Tibial nerve (tissue), 4 donors: ENCODE measurements at regions not wholly inside any gene's neighbourhood (a gene's known extent, or its start where the extent isn't known, plus 50 kb on each side); places are given as distances from the start of the nearest gene placed in this dataset.

Experiments used
- DNase-seq, 2 donors: peaks; one replicate each; pipeline ENCODE4 v3.0.0-alpha.2; 2019; ENCODE audit warnings: low spot score in 2 of 2
- H3K27ac ChIP-seq, 4 donors: fragments of 200-600 bp; sonication (generic) in 3 of 4; one replicate each; pipeline ENCODE4 v1.5.1; 2017 to 2019; ENCODE audit warnings: mild to moderate bottlenecking in 1 of 4
- H3K27me3 ChIP-seq, 2 donors: fragments of 200-600 bp; sonication (generic) in 1 of 2; one replicate each; pipeline versions ENCODE4 v1.5.1 to v1.6.0; 2017 to 2019
- H3K36me3 ChIP-seq, 3 donors: fragments of 200-600 bp; sonication (generic); one replicate each; pipeline ENCODE4 v1.5.1; 2018 to 2019
- H3K4me1 ChIP-seq, 4 donors: fragments of 200-600 bp; sonication (generic) in 3 of 4; one replicate each; pipeline ENCODE4 v1.5.1; 2017 to 2019
- H3K4me3 ChIP-seq, 4 donors: fragments of 200-600 bp; sonication (generic) in 3 of 4; one replicate each; pipeline ENCODE4 v1.5.1; 2017 to 2019; ENCODE audit warnings: mild to moderate bottlenecking in 1 of 4, moderate library complexity in 1 of 4
- H3K9me3 ChIP-seq, 4 donors: fragments of 200-600 bp; sonication (generic) in 3 of 4; one replicate each; pipeline ENCODE4 v1.5.1; 2017 to 2019
- EP300 ChIP-seq, 2 donors: sonication (generic); formaldehyde crosslinking; IDR thresholded peaks; one replicate each; pipeline ENCODE4 v1.6.1; 2017; ENCODE audit warnings: antibody characterized with exemption in 2 of 2, mild to moderate bottlenecking in 1 of 2
- POLR2A ChIP-seq, 2 donors: fragments of 450-650 bp; IDR thresholded peaks; one replicate each; pipeline ENCODE4 v1.6.1; 2017; ENCODE audit warnings: antibody characterized with exemption in 2 of 2, mild to moderate bottlenecking in 2 of 2, moderate library complexity in 2 of 2
- WGBS, 2 donors: methylation state at CpG; one replicate each; pipeline ENCODE4 v1.1.5; 2018; 5-methylcytosine and 5-hydroxymethylcytosine counted together
- TF ChIP-seq, protein P1 (sequence below), 5 experiments: fragments of 200-600 bp in 3 of 5; fragments of 450-650 bp in 2 of 5; sonication (generic) in 3 of 5; IDR thresholded peaks; one replicate each; pipeline ENCODE4 v1.5.1; 2016 to 2019; ENCODE audit warnings: antibody characterized with exemption in 5 of 5, mild to moderate bottlenecking in 3 of 5, moderate library complexity in 2 of 5

DNA sequence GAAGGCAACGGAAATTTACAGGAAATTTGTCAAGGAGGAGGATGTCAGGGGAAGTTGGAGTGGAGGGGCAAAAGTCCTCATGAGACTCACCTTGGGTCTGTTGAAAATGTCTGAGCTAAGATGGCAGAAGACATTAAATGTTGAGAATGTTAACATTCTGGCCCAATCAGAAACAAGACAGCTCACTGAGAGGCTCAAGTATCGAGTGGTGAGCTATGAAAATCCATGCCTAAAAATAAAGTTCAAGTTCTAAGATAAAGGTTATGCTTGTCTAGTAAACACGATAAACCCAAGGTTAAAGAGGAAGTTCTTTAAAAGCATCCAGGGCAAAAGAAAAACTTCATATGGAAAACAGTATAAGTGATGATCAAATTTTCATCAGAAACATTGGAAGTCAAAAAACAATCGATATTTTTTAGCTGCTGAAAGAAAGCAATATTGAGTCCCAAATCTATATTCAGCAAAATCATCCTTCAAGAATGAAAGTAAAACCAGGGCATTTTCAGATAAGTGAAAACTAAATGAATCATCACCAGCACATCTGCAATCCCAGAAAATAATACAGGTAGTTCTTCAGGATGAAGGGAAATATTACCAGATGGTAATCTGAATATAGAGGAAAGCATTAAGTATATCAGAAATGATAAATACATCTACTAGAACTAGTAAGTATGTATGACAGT is 462.4 kb downstream of the TLL1 start:
- no peak for DNase-seq
- H3K4me3 ChIP-seq = no peak overlapping the region
- TF ChIP-seq, protein P1, sequence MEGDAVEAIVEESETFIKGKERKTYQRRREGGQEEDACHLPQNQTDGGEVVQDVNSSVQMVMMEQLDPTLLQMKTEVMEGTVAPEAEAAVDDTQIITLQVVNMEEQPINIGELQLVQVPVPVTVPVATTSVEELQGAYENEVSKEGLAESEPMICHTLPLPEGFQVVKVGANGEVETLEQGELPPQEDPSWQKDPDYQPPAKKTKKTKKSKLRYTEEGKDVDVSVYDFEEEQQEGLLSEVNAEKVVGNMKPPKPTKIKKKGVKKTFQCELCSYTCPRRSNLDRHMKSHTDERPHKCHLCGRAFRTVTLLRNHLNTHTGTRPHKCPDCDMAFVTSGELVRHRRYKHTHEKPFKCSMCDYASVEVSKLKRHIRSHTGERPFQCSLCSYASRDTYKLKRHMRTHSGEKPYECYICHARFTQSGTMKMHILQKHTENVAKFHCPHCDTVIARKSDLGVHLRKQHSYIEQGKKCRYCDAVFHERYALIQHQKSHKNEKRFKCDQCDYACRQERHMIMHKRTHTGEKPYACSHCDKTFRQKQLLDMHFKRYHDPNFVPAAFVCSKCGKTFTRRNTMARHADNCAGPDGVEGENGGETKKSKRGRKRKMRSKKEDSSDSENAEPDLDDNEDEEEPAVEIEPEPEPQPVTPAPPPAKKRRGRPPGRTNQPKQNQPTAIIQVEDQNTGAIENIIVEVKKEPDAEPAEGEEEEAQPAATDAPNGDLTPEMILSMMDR (IDR thresholded peaks at IDR 0.05) = no peak
- no peak for TF ChIP-seq EP300 (IDR thresholded peaks at IDR 0.05)
- TF ChIP-seq POLR2A (IDR thresholded peaks at IDR 0.05) = no peak
- H3K4me1 ChIP-seq = no peaks in the 10 kb centered on the region
- no peak overlapping the region for H3K27ac ChIP-seq
- WGBS, 2 donors = 64 to 68% methylated on average over 4 of the region's 4 CpGs
- no peaks in the 10 kb centered on the region for H3K36me3 ChIP-seq
- peaks cover 0 to 5% (median 0%) of the 10 kb centered on the region in 4 donors for H3K9me3 ChIP-seq
- no peaks in the 10 kb centered on the region for H3K27me3 ChIP-seq

DNA sequence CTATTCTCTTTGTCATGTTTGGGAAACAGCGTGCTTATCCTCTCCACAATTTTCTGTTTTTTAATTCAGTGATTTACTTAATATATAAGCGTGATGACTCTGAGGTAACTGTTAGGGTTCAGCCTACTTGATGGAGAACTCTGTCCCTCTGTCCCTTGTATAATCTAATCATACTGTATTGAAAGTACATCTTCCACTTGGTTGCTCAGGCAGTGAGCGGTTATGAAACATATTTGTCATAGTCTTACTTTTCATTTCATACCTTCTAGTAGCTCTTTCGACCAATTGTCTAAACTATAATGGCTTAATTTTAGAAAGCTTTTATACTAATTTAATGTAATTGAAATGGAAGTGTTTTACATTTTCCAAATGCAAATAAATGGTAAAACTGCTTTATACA is 469.0 kb downstream of the TLL1 start:
- H3K4me1 ChIP-seq = no peaks in the 10 kb centered on the region
- WGBS, 2 donors = 91 to 97% methylated on average over 4 of the region's 4 CpGs

DNA sequence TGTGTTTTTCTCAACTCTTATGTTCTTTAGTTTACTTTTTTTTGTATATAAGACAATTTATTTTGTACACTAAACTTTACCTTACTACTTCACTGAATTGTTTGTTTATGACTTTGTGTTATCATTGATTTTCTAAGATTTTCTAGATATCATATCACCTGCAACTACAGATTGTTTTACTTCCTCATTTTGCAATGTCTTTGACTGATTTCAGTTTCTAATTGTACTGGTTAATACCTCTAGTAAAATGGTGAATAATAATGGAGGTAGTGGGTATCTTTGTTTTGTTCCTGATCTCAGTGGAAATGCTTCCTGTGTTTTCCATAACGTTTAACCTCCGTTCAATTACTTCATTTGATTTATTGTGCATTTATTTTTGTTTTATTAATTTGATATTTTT is 490.2 kb downstream of the TLL1 start:
- Histone ChIP-seq H3K9me3 (peaks cover 0 to 2% (median 0%) of the 10 kb centered on the region in 4 donors), H3K4me3 (no peak overlapping the region), H3K36me3 (no peaks in the 10 kb centered on the region), H3K4me1 (no peaks in the 10 kb centered on the region), H3K27me3 (no peaks in the 10 kb centered on the region), H3K27ac (no peak overlapping the region)
- WGBS, 2 donors = 68 to 73% methylated on average over 2 of the region's 2 CpGs
- TF ChIP-seq, protein P1 (IDR thresholded peaks at IDR 0.05) = no peak
- TF ChIP-seq POLR2A (IDR thresholded peaks at IDR 0.05) (no peak), EP300 (IDR thresholded peaks at IDR 0.05) (no peak)
- no peak for DNase-seq

More for the DNA sequence above, 469.0 kb downstream of the TLL1 start:
- Histone ChIP-seq H3K9me3 (no peaks in the 10 kb centered on the region), H3K27me3 (no peaks in the 10 kb centered on the region), H3K4me3 (no peak overlapping the region), H3K27ac (no peak overlapping the region), H3K36me3 (no peaks in the 10 kb centered on the region)
- DNase-seq = no peak
- TF ChIP-seq POLR2A (IDR thresholded peaks at IDR 0.05) (no peak), EP300 (IDR thresholded peaks at IDR 0.05) (no peak)
- TF ChIP-seq, protein P1 (IDR thresholded peaks at IDR 0.05) = no peak

DNA sequence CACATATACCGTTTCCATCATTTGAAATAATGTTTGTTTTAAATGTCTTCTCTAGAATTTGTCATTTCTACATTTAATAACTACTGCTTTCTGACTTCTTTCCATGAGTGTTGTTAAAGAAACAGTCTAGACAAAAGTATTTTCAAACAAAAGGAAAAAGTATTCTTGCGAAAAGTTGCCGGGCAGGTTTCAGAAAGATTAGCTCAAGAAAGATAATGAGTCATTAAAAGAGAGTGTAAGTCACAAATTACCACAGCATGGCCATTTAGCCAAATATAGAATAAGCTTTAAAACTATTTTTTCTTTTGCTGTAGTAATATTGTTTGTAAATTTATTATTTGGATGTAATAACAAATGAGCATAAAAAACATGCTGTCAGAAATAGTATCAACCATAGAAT is 493.0 kb downstream of the TLL1 start:
- H3K4me1 ChIP-seq = no peaks in the 10 kb centered on the region
- peaks cover 0 to 10% (median 0%) of the 10 kb centered on the region in 4 donors for H3K9me3 ChIP-seq
- TF ChIP-seq POLR2A (IDR thresholded peaks at IDR 0.05) (no peak), EP300 (IDR thresholded peaks at IDR 0.05) (no peak)
- TF ChIP-seq, protein P1 (IDR thresholded peaks at IDR 0.05) = no peak
- H3K4me3 ChIP-seq = no peak overlapping the region
- no peaks in the 10 kb centered on the region for H3K36me3 ChIP-seq
- H3K27ac ChIP-seq = no peak overlapping the region
- DNase-seq = no peak
- no peaks in the 10 kb centered on the region for H3K27me3 ChIP-seq
- 92 to 93% methylated on average over 3 of the region's 3 CpGs for WGBS, 2 donors

DNA sequence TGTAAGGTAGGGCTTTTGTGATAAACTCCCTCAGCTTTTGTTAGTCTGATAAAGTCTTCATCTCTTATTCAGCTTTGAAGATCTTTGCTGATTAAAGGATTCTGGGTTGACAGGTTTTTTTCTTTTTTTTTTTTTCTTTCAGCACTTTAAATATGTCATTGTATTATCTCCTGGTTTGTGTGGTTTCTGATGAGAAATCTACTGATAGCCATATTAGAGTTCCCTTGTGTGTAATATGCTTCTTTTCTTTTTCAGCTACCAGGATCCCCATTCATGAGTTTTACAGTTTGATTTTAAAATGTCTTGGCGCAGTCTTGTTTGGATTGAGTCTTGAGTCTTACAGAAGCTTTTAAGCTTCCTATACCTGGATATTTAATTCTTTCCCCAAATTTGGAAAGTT is 504.5 kb downstream of the TLL1 start:
- H3K4me1 ChIP-seq = no peaks in the 10 kb centered on the region
- no peaks in the 10 kb centered on the region for H3K36me3 ChIP-seq
- peaks cover 0 to 38% (median 4%) of the 10 kb centered on the region in 4 donors for H3K9me3 ChIP-seq
- H3K27me3 ChIP-seq = no peaks in the 10 kb centered on the region
- H3K4me3 ChIP-seq = no peak overlapping the region
- DNase-seq = no peak
- no peak overlapping the region for H3K27ac ChIP-seq
- 94 to 98% methylated on average over 1 of the region's 1 CpG for WGBS, 2 donors
- no peak for TF ChIP-seq EP300 (IDR thresholded peaks at IDR 0.05)
- no peak for TF ChIP-seq POLR2A (IDR thresholded peaks at IDR 0.05)
- TF ChIP-seq, protein P1 (IDR thresholded peaks at IDR 0.05) = no peak
